ENCODE measurements at regions not wholly inside any gene's neighbourhood (a gene's known extent, or its start where the extent isn't known, plus 50 kb on each side); places are given as distances from the start of the nearest gene placed in this dataset.

GRCh38 chr10:27369880-27370279 lies 129.3 kb upstream of the ACBD5 start:
- in situ Hi-C loops (cut with HindIII; ENCODE audit: low sequenced_read_pairs): no loop called here
- TF ChIP-seq, protein P1, sequence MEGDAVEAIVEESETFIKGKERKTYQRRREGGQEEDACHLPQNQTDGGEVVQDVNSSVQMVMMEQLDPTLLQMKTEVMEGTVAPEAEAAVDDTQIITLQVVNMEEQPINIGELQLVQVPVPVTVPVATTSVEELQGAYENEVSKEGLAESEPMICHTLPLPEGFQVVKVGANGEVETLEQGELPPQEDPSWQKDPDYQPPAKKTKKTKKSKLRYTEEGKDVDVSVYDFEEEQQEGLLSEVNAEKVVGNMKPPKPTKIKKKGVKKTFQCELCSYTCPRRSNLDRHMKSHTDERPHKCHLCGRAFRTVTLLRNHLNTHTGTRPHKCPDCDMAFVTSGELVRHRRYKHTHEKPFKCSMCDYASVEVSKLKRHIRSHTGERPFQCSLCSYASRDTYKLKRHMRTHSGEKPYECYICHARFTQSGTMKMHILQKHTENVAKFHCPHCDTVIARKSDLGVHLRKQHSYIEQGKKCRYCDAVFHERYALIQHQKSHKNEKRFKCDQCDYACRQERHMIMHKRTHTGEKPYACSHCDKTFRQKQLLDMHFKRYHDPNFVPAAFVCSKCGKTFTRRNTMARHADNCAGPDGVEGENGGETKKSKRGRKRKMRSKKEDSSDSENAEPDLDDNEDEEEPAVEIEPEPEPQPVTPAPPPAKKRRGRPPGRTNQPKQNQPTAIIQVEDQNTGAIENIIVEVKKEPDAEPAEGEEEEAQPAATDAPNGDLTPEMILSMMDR (IDR thresholded peaks at IDR 0.05; ENCODE audit: low read depth, low read length, missing control alignments): no peak
- DNase-seq (ENCODE audit: low read depth): no peak
- H3K4me3 ChIP-seq (ENCODE audit: low read depth, low read length): no peak overlapping the region

- in situ Hi-C loops (cut with HindIII; ENCODE audit: low sequenced_read_pairs): no loop called here
- H3K4me3 ChIP-seq (ENCODE audit: low read depth, low read length): no peak overlapping the region
- DNase-seq (ENCODE audit: low read depth): no peak
- TF ChIP-seq, protein P1 (IDR thresholded peaks at IDR 0.05; ENCODE audit: low read depth, low read length, missing control alignments): no peak
Measured at GRCh38 chr10:27368706-27369105, 128.1 kb upstream of the ACBD5 start.

- in situ Hi-C loops (cut with HindIII; ENCODE audit: low sequenced_read_pairs): no loop called here
- DNase-seq (ENCODE audit: low read depth): no peak
- TF ChIP-seq, protein P1 (IDR thresholded peaks at IDR 0.05; ENCODE audit: low read depth, low read length, missing control alignments): no peak
- no peak overlapping the region for H3K4me3 ChIP-seq (ENCODE audit: low read depth, low read length)
Measured at GRCh38 chr10:27366769-27367168, 126.2 kb upstream of the ACBD5 start.

GRCh38 chr10:27364028-27364427 lies 123.4 kb upstream of the ACBD5 start:
- no peak overlapping the region for H3K4me3 ChIP-seq (ENCODE audit: low read depth, low read length)
- in situ Hi-C loops (cut with HindIII; ENCODE audit: low sequenced_read_pairs): no loop called here
- DNase-seq (ENCODE audit: low read depth): no peak
- TF ChIP-seq, protein P1 (IDR thresholded peaks at IDR 0.05; ENCODE audit: low read depth, low read length, missing control alignments): no peak

DNA sequence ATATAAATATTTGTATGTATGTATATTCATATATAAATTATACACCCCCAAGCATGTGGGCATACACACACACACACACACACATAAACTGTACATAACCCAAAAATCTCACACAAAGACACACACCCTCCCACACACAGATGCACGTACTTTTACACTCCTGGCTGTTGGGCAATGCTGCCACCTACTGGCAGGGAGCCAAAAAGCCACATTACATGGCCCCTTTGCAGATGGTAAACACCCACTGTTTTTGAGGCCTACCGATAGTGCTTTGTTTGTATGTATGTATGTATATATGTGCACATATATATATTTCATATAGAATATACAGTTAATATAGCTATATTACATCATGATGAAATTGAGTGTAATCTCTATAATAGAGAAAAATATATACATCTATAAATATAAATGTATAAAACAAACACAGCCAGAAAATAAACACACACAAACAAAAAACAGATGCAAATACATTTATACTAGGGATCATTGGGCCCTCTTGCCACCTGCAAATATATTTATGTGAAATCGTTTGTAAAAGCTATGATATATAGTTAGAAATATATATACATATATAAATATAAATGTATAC lies 120.1 kb upstream of the ACBD5 start:
- TF ChIP-seq, protein P1 (IDR thresholded peaks at IDR 0.05; ENCODE audit: low read depth, low read length, missing control alignments): peak; percentile 89
- in situ Hi-C loops (cut with HindIII; ENCODE audit: low sequenced_read_pairs): no loop called here
- H3K4me3 ChIP-seq (ENCODE audit: low read depth, low read length): no peak overlapping the region
- peak; percentile 57 for DNase-seq (ENCODE audit: low read depth)

GRCh38 chr10:27359792-27360355 lies 119.3 kb upstream of the ACBD5 start:
- in situ Hi-C loops (cut with HindIII; ENCODE audit: low sequenced_read_pairs): no loop called here
- TF ChIP-seq, protein P1 (IDR thresholded peaks at IDR 0.05; ENCODE audit: low read depth, low read length, missing control alignments): no peak
- no peak for DNase-seq (ENCODE audit: low read depth)

More at GRCh38 chr10:27359792-27360355, 119.3 kb upstream of the ACBD5 start:
- H3K4me3 ChIP-seq (ENCODE audit: low read depth, low read length): no peak overlapping the region

All from astrocyte of the cerebellum (primary cell).